NCI-H2171 (cell line): ENCODE measurements at regions not wholly inside any gene's neighbourhood (a gene's known extent, or its start where the extent isn't known, plus 50 kb on each side); places are given as distances from the start of the nearest gene placed in this dataset.

Experiments used
- DNase-seq: peaks from one replicate; lab custom pipeline; 2025; lab: John Stamatoyannopoulos, UW

DNA sequence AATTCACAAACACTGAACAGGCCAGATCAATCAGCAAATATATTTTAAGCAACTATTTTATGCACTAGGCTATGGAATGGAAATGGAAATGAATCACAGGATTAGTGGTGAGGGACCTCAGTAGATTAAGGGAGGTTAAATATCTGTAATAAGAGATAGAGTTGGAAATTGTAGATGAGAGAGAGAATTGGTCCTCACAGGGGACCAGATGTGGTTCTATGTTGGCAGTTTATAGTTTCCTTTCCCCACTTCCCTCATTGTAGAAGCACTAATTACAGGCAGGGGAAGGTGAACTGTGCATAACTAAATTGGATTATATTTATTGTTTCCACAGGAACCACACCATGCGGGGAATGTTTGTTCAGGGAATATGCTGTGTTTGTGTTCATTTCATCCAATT lies 496.2 kb downstream of the ARHGEF28 start:
- DNase-seq = no peak

DNA sequence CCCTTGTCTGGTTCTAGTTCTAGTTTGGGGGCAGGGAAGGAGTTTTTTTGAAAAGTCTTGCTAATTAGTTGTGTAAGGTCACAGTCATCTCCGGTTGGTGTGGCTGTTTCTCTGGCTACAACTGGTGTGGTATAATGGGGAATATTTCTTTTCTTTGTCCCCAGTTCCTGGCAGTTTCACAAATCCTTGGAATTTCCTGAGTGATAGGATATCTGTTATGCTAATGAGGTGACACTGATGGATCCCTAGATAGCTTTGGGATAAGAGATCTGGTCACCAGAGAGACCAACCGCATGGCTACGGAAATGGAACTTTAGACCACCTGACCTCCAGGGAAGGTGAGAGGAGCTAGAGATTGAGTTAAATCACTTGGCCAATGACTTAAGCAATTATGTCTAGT lies 494.6 kb downstream of the ARHGEF28 start:
- no peak for DNase-seq

DNA sequence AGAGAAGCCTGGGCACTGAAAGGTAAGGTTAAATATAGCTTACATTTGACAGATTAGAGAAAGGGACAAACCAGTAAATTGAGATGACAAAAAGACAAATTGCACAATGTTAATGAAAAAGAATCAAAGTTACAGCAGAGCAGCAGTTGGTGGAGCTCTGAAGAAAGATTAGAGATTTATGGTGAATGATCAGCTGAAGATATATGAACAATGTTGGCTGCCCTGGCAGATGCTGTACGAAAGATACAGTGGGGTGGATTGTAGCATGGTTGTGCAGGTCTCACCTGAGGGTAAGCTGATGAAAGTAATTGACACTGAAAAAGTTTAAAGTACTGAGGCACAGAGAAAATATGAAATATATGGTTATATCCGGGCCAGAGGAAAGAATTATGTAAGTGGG lies 492.1 kb downstream of the ARHGEF28 start:
- DNase-seq = no peak

DNA sequence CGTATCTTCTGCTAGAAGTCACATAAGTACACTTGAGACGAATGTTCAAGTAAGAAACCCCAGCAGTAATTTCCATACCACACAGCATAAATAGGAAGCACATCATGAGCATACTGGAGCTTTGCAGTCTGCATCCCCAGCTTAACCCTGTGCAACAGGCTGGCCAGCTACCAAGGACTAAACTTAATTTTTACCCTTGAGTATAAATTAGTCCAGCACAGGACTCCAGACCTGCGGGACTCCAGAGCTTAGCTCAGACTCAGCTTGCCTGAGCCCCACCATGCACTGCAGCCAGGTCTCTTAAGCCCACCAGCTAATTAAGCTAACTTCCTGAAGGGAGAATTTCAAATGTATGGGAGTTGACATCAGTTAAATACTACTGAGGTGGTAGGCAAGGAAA lies 491.0 kb downstream of the ARHGEF28 start:
- DNase-seq = no peak

DNA sequence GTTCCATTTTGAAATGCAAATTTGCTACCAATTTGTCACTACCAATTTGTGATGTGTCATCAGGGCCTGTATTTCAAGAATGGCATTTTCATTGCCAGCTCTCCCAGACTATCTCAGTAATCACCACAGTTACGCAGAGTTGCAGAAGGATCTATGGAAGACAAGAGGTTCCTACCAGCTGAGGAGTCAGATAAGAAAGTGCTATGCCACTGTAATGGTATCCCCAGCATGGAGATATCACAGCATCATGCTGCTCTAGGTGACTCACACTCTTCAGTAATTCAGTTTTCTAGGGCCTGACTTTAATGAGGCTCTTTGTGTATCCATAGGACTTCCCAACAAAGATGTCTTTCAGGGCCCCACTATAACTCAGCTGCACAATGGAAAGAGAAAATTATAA lies 490.3 kb downstream of the ARHGEF28 start:
- no peak for DNase-seq

DNA sequence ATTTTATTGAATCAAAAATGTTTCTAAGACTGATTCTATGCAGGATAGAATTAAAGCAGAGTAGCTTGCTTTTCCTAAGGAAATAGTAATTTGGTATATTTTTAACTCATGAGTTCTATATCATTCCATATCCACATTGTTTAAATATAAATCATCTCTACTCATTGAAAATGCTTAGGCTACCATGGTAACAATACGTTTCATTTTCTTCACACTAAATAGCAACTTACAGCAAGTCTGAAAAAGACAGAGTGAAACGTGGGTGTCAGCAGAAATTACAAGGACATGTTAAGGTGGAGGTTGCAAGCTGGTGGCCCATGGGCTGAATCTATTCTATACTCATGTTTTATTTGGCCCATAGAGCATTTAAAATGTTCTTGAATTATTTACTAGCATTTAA lies 487.9 kb downstream of the ARHGEF28 start:
- no peak for DNase-seq

DNA sequence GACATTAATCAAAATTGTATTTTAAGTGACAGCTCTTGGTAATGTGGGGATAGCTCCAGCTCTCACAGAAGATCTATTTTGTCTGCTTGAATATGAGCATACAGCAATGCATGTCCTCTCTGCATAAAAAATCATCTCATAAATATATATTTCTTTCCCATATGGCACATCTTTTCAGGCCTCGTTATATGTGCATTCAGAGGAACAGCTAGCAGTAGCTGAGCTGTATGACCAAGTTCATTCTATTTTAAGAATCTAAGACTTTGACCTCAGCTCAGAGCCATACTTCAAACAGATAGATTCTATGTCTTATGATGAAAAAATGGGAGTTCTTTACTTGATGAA lies 487.2 kb downstream of the ARHGEF28 start:
- no peak for DNase-seq

DNA sequence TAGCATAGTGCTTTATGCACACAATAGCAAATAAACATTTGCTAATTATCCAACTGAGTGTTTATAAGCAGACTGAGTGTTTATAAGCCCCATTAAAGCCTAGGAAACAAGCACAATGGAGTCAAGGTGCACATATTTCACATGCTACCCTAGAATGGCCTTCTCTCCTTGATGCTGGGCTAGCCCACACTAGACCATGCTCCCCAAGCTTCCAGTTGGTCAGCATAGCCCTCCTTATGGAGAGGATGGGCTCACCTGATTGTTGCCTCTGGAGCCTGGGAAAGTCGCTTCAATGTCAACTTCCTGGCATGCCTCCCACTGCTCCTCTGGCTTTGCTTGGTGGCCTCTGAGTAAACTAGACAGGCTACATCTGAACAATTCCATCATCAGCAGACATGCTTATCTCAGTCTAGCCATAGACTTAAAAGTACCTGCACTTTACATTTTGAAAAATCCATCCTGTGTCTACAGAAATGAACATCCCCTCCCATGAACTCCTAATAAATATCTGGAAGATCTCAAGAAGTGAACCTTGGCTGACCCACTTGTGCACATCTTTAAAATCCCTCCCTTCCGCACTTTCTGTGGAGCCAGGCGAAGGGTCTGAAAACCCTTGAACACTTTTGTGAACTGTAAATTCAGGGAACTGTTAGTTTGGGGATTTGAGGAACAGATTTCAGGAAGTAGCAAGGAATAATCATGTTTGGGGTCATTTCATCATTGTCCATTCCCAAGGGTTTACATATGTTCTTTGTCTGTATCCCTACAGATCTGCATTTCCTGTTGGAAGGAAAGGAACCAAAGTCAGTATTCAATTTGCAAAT lies 486.6 kb downstream of the ARHGEF28 start:
- no peak for DNase-seq

DNA sequence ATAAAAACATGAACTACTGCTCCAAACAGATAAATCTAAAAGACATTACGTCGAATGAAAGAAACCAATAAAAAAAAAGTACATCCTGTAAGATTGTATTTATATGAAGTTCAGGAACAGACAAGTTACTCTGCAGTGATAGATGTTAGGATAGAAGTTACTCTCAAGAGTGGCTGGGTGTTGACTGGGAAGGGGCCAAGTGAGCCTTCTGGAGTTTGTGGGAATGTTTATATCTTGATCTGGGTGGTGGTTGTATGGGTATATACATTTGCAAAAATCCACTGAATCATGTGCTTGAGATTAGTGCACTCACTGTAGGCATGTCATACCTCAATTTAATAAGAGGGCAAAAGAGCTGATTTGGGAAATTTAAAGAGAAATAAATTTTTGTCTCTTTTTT lies 485.8 kb downstream of the ARHGEF28 start:
- no peak for DNase-seq

DNA sequence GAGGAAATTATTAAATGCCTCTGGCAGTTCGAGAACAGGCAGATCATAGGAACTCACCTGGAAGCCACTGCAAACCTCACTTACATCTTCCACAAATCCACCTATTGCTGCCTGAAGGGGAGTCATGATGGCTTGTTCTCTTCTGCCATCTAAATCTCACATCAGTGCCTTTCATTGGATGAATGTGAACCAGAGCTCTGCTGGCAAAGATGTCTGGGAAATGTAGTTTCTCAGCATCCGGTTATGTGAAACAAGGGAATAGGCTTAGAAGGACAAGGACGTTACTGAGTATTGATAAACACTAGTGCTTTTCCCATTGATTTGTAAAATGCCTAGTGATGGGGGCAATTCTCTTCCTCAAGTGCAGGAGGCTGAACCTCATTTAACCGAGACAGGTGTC lies 483.3 kb downstream of the ARHGEF28 start:
- DNase-seq = no peak

DNA sequence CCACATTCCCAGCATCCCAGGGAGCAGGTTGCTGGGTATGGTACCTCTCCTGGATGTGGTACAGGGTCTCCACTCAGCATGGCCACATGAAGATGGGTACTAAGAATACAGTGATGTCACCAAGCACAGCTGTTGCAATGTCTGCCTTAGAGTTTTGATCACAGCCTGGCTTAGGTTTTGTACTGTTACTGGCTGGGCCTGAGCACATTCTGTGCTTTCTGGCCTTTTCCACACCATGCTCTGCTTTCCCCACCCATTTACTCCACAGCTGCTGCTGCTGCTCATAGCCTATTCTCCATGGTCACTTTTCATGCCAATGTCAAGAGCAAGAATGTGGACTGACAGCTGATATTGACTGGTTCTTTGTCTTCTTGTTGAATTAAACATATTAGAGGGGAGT lies 481.9 kb downstream of the ARHGEF28 start:
- no peak for DNase-seq

DNA sequence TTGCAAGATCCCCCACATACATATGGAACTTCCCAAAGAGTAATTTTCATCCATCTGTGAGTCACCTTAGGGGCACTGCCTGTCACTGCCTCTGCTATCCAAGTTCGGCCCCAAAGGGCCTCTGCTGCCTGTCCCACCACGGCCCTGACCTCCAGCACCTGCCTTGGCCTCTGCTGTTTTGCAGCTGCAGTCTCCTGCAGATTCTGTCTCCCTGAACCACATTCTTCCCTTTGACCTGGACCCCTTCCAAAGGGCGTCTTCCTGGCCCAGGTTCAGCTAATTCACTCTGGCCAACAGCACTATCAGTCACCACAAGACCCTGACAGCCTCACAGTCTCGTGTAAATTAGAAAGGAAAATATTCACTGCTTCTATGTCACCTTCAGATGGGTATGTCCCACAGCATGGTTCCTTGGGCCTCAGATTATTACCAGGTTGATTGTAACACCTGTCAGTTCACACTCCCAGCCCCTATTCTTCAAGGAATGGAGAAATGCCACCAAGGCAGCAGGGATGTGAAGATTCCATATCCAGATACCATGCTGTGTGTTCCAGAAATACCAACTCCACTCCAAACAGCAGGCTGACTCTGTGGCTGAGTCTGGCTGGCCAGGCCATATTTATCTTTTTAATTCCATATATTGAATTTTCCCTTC lies 479.3 kb downstream of the ARHGEF28 start:
- DNase-seq = no peak

DNA sequence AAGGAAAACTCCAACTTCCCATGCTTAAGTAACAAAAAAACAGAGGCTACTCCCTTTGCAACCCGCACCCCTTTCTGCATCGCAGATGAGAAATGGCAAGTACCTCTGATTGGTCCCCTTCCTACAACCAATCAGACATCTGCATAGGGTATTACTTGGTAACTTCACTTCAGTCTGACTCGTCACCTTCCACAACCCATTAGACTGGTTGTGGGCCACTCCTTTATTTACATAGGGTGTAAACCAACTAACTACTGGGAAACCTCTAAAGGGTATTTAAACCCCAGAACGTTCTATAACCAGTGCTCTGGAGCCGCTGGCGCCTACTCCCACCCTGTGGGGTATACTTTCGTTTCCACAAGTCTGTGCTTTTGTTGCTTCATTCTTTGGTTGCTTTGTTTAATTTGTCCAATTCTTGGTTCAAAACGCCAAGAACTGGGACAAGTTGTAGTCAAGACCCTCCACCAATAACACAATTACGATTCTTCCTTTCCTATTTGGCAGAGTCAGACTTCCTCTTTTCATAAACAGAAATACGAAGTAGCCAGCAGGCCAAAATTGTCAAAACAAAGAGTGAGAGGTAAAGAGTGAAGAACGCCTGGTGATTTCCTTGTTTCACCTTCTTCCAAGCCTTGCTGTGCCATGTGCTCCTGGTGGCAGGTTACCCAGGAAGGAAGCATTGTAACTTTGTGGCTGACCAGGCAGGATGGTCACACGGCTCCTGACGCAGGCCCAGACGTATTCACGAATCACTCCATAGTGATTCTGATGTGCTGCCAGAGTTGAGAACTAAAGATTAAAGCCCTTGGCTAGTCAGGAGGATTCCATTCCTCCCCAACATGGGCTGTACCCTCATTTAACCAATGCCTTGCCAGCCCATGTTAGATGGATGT lies 477.4 kb downstream of the ARHGEF28 start:
- DNase-seq = no peak

DNA sequence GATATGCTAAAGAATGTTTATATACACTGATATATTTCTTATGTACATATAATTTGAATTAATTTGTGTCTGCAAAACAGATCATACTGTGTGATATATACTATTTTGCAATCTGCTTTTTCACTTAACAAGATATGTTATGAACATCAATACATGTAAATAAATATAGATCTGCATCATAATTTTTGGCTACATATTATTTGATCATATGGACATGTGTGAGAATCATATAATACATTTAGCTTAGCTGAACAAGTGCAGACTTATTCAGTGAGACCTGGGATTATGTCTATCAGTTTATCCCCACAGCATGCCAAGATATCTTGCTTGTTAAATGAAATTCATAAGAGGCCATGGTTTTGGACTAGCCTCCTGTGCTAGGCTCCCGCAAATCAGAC lies 474.3 kb downstream of the ARHGEF28 start:
- DNase-seq = no peak

DNA sequence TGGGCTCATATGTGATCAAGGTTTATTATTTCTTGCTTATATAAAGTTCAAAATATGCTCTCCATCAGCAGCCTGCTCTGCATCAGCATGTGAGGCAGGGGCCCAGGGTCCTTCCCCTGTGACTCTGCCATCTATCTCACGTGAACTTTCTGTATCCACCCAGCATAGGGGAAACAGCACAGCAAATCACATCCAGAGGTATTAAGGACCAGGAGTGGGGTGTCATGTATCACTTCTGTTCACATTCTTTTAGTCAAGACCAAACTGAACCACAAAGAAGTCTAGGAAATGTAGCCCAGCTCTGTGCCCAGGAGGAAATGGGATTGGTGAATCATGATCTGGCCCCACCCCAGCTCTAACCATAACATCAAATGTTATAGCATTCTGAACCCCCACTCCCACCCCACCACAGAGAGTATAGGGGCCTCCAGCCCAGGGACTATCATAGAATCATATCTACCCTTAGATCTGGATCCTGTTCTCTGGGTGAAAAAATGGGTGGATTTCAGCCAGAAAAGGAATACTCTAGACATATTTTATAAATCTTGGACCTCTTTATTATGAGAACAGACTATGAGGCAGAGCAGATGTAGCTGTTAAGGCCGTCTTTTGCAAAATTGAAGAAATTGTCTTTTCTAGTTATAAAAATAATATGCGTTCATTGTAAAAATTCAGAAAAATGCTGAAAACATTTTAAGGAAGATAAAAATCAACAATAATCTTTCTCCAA lies 473.7 kb downstream of the ARHGEF28 start:
- DNase-seq = no peak

DNA sequence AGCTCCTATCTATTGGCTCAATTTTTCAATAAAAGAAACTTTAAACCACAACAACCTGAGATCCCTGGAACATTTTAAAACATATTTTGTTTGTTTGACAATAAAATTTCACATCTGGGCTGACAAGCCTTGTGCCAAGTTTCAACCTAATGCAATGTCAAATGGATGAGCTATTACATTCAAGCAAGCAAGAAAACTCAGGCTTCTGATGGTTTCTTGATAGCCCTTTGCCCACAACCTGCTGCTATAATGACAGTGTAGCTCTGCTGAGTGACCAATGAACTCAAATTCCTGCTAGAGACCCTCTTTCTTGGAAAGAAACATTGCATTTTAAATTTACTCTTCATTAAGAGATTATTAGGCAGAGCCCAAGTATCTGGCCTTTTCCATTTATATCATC lies 472.9 kb downstream of the ARHGEF28 start:
- no peak for DNase-seq

DNA sequence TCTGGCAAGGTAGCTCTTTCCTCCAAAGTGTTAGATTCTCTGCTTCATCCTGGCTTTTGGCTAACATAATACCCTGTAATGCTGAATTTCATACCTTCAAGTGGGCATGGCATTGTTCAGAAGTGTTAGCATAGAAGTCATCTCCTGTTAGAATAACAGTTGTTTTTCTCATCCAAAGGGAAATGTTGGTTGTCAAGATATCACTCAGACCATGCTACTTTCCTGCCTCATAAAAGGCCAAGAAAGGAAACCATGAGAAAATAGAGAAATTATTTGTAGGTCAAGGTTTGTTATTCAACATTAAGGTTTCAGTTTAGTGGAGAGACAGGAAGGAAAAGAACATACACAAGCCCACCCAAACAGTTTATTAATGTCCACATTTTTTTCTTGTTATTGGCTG lies 472.5 kb downstream of the ARHGEF28 start:
- no peak for DNase-seq

DNA sequence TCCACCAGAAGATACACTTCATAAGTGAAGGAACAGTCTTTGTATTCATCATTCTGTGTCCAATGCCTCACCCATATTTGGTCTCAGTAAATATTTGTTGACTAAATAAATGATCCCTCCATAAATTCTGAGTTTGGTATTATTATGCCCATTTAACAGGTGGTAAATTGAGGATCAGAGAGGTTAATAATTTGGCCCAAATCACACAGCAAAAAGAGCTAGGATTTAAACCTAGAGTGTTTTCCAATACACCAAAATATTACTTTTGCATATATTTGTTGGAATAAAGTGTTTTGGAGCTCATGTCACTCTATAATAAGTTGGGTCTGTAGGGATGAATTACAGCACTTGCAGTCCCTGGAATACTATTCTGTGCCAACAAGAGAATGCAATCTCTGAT lies 470.3 kb downstream of the ARHGEF28 start:
- no peak for DNase-seq

DNA sequence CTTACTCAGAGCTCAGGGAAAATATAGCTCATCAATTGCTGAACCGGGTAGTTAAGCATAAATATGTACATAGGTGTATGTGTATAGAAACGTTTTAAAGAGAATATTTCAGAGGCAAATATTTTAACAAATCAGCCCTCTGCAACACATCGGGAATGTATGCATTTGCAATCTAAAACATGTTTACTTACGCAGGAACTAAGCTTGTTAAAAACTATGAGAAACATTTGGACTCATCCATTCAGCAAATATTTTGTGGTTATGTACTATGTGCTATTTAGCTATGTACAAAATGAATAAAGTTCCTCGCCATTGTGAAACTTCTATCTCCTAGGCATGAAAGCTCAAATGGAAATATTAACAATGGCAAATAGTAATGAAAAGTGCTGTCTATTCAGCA lies 469.9 kb downstream of the ARHGEF28 start:
- no peak for DNase-seq

DNA sequence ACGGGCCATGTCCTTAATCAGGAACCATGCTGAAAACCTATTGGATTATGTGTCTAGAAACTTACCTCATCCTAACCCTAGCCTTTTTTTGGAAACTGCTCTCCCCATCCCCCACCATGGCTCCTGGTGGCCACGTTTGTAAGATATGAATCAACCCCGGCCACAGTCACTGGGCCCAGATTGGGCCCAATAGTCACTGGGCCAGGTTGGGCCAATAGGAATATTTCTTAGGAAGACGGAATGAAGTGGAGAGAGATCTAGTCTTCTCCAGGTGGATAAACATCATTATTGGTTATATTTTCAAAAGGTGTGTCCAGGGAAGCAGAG lies 468.7 kb downstream of the ARHGEF28 start:
- DNase-seq = no peak

DNA sequence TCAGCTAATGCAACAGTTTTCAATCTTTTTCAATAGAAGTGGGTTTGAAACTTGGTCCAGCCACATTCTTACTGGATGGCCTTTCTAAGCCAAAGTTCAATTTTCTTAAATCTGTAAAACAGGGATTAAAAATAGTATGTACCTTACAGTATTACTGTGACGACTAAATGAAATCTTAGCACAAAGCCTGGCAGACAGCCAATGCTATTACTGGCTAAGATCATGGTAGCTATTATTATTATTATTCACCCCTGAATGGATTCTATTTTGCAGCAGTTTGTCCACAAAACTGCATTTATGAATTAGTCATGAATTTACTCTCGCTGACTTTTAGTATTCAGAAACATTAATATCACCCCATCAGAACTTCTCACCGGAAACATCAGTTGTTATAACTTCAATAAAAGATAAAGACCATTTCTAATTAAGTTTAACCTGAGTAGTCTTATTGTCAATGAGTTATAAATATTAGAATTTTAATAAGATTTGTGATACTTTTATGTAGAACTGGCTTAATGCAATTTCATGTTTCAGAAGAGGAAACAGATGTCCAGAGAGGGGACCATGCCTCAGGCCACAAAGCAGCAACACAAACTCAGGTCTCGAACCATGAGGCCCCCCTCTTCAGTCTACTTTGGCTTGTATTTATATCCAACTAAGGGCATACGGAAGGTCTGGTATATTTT lies 468.2 kb downstream of the ARHGEF28 start:
- peak; percentile 24 for DNase-seq

DNA sequence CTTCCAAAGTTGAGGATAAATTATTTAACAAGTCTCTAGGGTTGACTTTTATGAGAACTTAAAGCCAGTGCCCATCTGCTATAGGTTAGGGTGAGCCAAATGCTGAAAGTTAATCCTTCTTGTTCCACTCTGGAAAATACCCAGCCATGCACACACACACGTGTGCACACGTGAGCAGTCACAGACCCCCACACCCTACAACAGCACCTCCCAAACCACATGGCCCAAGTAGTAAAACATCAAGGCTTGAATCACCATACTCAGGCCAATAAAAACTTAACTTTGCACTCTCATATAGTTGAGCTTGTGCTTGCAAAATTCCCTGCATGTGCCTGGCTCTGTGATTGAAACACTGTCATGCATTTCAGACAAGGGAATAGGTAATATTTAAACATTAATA lies 467.6 kb downstream of the ARHGEF28 start:
- DNase-seq = peak; percentile 55
